ENCODE measurements at regions not wholly inside any gene's neighbourhood (a gene's known extent, or its start where the extent isn't known, plus 50 kb on each side); places are given as distances from the start of the nearest gene placed in this dataset. TPM values are rescaled to one million over a fixed set of nuclear protein-coding genes. Genes with fewer than 3 reads are reported as not detected.
A peak's percentile ranks its signal among the peaks of the same experiment; 100 is the strongest.

MicroRNA genes in the stretch of these regions (microRNA counts, 767-probe panel; counts per million panel counts)
- microRNA hsa-miR-374b-5p = not detected
- microRNA hsa-miR-374c-5p = not detected
- not detected for microRNA hsa-miR-421

Small RNA genes lying in the stretch of these regions (microRNA-seq; reads per million reads assigned to microRNA genes)
- gene MIR374B = not detected
- gene MIR374C = not detected
- gene MIR421 = 574 reads per million, percentile 85 among the genes with 10 or more reads in this experiment

Small RNA genes lying in the stretch of these regions (small RNA-seq; reads per million reads assigned to genes)
- gene ATP5MDP1 (ENCODE audit: insufficient read depth in 2 of 3, insufficient read length in 3 of 3, low read depth in 2 of 3, low replicate concordance in 1 of 3) = 0 reads per million in 3 experiments
- gene DDX3P2 (ENCODE audit: insufficient read depth in 2 of 3, insufficient read length in 3 of 3, low read depth in 2 of 3, low replicate concordance in 1 of 3) = 0 reads per million in 3 experiments
- gene MIR374B (ENCODE audit: insufficient read depth in 2 of 3, insufficient read length in 3 of 3, low read depth in 2 of 3, low replicate concordance in 1 of 3) = 153 to 25,713 (median 11,813) reads per million in 3 experiments
- 8.5 to 601 (median 468) reads per million in 3 experiments for gene MIR421 (ENCODE audit: insufficient read depth in 2 of 3, insufficient read length in 3 of 3, low read depth in 2 of 3, low replicate concordance in 1 of 3)
- 0 reads per million in 3 experiments for gene RF02124 (ENCODE audit: insufficient read depth in 2 of 3, insufficient read length in 3 of 3, low read depth in 2 of 3, low replicate concordance in 1 of 3)
- 0 reads per million in 3 experiments for gene RF02125 (ENCODE audit: insufficient read depth in 2 of 3, insufficient read length in 3 of 3, low read depth in 2 of 3, low replicate concordance in 1 of 3)
